Stomach (tissue), 4 donors: ENCODE measurements at regions not wholly inside any gene's neighbourhood (a gene's known extent, or its start where the extent isn't known, plus 50 kb on each side); places are given as distances from the start of the nearest gene placed in this dataset.
"Not testable (repeated sequence)": the region's sequence is repeated elsewhere in the genome, so short reads cannot be mapped to it uniquely, and the experiment has no call there.

Source experiments
- CTCF ChIP-seq, 7 experiments: fragments of 450-650 bp in 4 of 7; fragments of 200-600 bp in 3 of 7; sonication (generic) in 3 of 7; IDR thresholded peaks; one replicate each; pipeline ENCODE4 v1.5.1; 2016 to 2019; ENCODE audit warnings: antibody characterized with exemption in 7 of 7, control low read depth in 2 of 7, mild to moderate bottlenecking in 1 of 7
- EP300 ChIP-seq: sonication (generic); formaldehyde crosslinking; IDR thresholded peaks from one replicate; pipeline ENCODE4 v1.6.1; 2017; ENCODE audit warnings: antibody characterized with exemption
- POLR2A ChIP-seq, 4 donors: fragments of 450-650 bp; IDR thresholded peaks; one replicate each; pipeline ENCODE4 v1.6.1; 2016; ENCODE audit warnings: antibody characterized with exemption in 4 of 4, control low read depth in 2 of 4, mild to moderate bottlenecking in 1 of 4, moderate library complexity in 1 of 4
- POLR2AphosphoS5 ChIP-seq, 3 donors: sonication (generic); formaldehyde crosslinking; IDR thresholded peaks; one replicate each; pipeline ENCODE4 v1.6.1; 2016; ENCODE audit warnings: antibody characterized with exemption in 3 of 3

GRCh38 chr1:174078916-174079315 is 56.8 kb upstream of the RC3H1 start:
- not testable (repeated sequence) for TF ChIP-seq CTCF (IDR thresholded peaks at IDR 0.05); POLR2AphosphoS5 (IDR thresholded peaks at IDR 0.05); POLR2A (IDR thresholded peaks at IDR 0.05); EP300
